SK-N-MC (cell line): ENCODE measurements at regions not wholly inside any gene's neighbourhood (a gene's known extent, or its start where the extent isn't known, plus 50 kb on each side); places are given as distances from the start of the nearest gene placed in this dataset.

Experiments
- DNase-seq: peaks from one replicate; pipeline ENCODE4 v3.0.0-alpha.2; 2011; ENCODE audit warnings: low read depth, low spot score
- H3K27ac ChIP-seq: fragments of 200-600 bp; sonication (generic); 2 replicates; pipeline ENCODE4 v1.5.1; 2016; ENCODE audit warnings: mixed run types
- H3K36me3 ChIP-seq: fragments of 200-600 bp; sonication (generic); 2 replicates; pipeline ENCODE4 v1.6.1; 2017; ENCODE audit warnings: antibody characterized with exemption, low read length, mixed read lengths; ENCODE audit not compliant: insufficient read depth
- H3K4me3 ChIP-seq: fragments of 200-600 bp; sonication (generic); 2 replicates; pipeline ENCODE4 v1.5.1; 2016
- H3K9ac ChIP-seq: fragments of 200-600 bp; sonication (generic); 2 replicates; pipeline ENCODE4 v1.8.0; 2017; ENCODE audit warnings: mixed run types, mixed read lengths; ENCODE audit not compliant: insufficient read length
- H3K9me3 ChIP-seq: fragments of 200-600 bp; sonication (generic); 2 replicates; pipeline ENCODE4 v1.6.1; 2017; ENCODE audit warnings: low read depth, mild to moderate bottlenecking, antibody characterized with exemption, low read length, moderate library complexity, mixed read lengths
- EZH2 ChIP-seq: fragments of 200-600 bp; sonication (generic); IDR thresholded peaks from one replicate; pipeline ENCODE4 v1.6.1; 2017; ENCODE audit warnings: antibody characterized with exemption
- FOXP2 ChIP-seq: optimal IDR thresholded peaks from 2 replicates; pipeline ENCODE3; 2011; ENCODE audit warnings: mild to moderate bottlenecking, moderate library complexity; ENCODE audit not compliant: insufficient read depth; ENCODE audit errors: extremely low read length, control extremely low read depth
- POLR2AphosphoS5 ChIP-seq: IDR thresholded peaks from 2 replicates; pipeline ENCODE4 v1.6.1; 2012; ENCODE audit warnings: mild to moderate bottlenecking, low read depth, low read length, borderline replicate concordance

GRCh38 chr5:51449026-51449425 is 65.8 kb downstream of the ISL1 start:
- H3K36me3 ChIP-seq: no peaks in the 10 kb centered on the region
- no peaks in the 10 kb centered on the region for H3K9me3 ChIP-seq
- TF ChIP-seq EZH2 (no peak), FOXP2 (no peak), POLR2AphosphoS5 (no peak)
- no peak overlapping the region for H3K4me3 ChIP-seq
- no peak overlapping the region for H3K9ac ChIP-seq
- no peak overlapping the region for H3K27ac ChIP-seq
- DNase-seq: no peak

GRCh38 chr5:51452562-51452961 is 69.3 kb downstream of the ISL1 start:
- H3K36me3 ChIP-seq: no peaks in the 10 kb centered on the region
- no peak overlapping the region for H3K27ac ChIP-seq
- TF ChIP-seq EZH2: no peak
- TF ChIP-seq POLR2AphosphoS5: no peak
- no peak for TF ChIP-seq FOXP2
- no peak overlapping the region for H3K4me3 ChIP-seq
- no peak overlapping the region for H3K9ac ChIP-seq
- DNase-seq: no peak
- H3K9me3 ChIP-seq: no peaks in the 10 kb centered on the region

GRCh38 chr5:51465165-51465564 is 81.9 kb downstream of the ISL1 start:
- no peak overlapping the region for H3K4me3 ChIP-seq
- H3K9ac ChIP-seq: no peak overlapping the region
- TF ChIP-seq FOXP2: no peak
- TF ChIP-seq EZH2: no peak
- no peak for TF ChIP-seq POLR2AphosphoS5
- DNase-seq: no peak
- H3K9me3 ChIP-seq: no peaks in the 10 kb centered on the region
- no peak overlapping the region for H3K27ac ChIP-seq
- H3K36me3 ChIP-seq: no peaks in the 10 kb centered on the region

- H3K27ac ChIP-seq: no peak overlapping the region
- no peak for DNase-seq
Observed at GRCh38 chr5:51466214-51466613, 83.0 kb downstream of the ISL1 start.

GRCh38 chr5:51468196-51468595 is 84.9 kb downstream of the ISL1 start:
- TF ChIP-seq FOXP2 (no peak), EZH2 (no peak), POLR2AphosphoS5 (no peak)

More at GRCh38 chr5:51466214-51466613, 83.0 kb downstream of the ISL1 start:
- Histone ChIP-seq H3K9ac (no peak overlapping the region), H3K9me3 (no peaks in the 10 kb centered on the region), H3K36me3 (no peaks in the 10 kb centered on the region), H3K4me3 (no peak overlapping the region)
- TF ChIP-seq POLR2AphosphoS5: no peak
- no peak for TF ChIP-seq FOXP2
- no peak for TF ChIP-seq EZH2

GRCh38 chr5:51471630-51472029 is 88.4 kb downstream of the ISL1 start:
- no peaks in the 10 kb centered on the region for H3K9me3 ChIP-seq
- H3K27ac ChIP-seq: no peak overlapping the region
- no peak for DNase-seq
- no peak overlapping the region for H3K4me3 ChIP-seq
- no peak overlapping the region for H3K9ac ChIP-seq
- no peaks in the 10 kb centered on the region for H3K36me3 ChIP-seq
- TF ChIP-seq EZH2 (no peak), POLR2AphosphoS5 (no peak), FOXP2 (no peak)

More at GRCh38 chr5:51468196-51468595, 84.9 kb downstream of the ISL1 start:
- Histone ChIP-seq H3K27ac (no peak overlapping the region), H3K9me3 (no peaks in the 10 kb centered on the region), H3K9ac (no peak overlapping the region), H3K36me3 (no peaks in the 10 kb centered on the region), H3K4me3 (no peak overlapping the region)
- DNase-seq: no peak

- TF ChIP-seq EZH2 (no peak), POLR2AphosphoS5 (no peak), FOXP2 (no peak)
- no peak overlapping the region for H3K4me3 ChIP-seq
- no peaks in the 10 kb centered on the region for H3K9me3 ChIP-seq
- no peak for DNase-seq
- H3K36me3 ChIP-seq: no peaks in the 10 kb centered on the region
- no peak overlapping the region for H3K27ac ChIP-seq
- H3K9ac ChIP-seq: no peak overlapping the region
Observed at GRCh38 chr5:51472472-51472871, 89.2 kb downstream of the ISL1 start.

GRCh38 chr5:51475628-51476027 is 92.4 kb downstream of the ISL1 start:
- Histone ChIP-seq H3K9me3 (no peaks in the 10 kb centered on the region), H3K27ac (no peak overlapping the region), H3K9ac (no peak overlapping the region), H3K4me3 (no peak overlapping the region), H3K36me3 (no peaks in the 10 kb centered on the region)
- no peak for DNase-seq
- no peak for TF ChIP-seq EZH2
- TF ChIP-seq POLR2AphosphoS5: no peak
- TF ChIP-seq FOXP2: no peak

- no peak for DNase-seq
Observed at GRCh38 chr5:51476431-51476830, 93.2 kb downstream of the ISL1 start.

More at GRCh38 chr5:51476431-51476830, 93.2 kb downstream of the ISL1 start:
- no peak overlapping the region for H3K27ac ChIP-seq
- no peak overlapping the region for H3K4me3 ChIP-seq
- H3K36me3 ChIP-seq: no peaks in the 10 kb centered on the region
- no peak overlapping the region for H3K9ac ChIP-seq
- no peak for TF ChIP-seq EZH2
- TF ChIP-seq FOXP2: no peak
- no peak for TF ChIP-seq POLR2AphosphoS5
- no peaks in the 10 kb centered on the region for H3K9me3 ChIP-seq
